ENCODE measurements at regions not wholly inside any gene's neighbourhood (a gene's known extent, or its start where the extent isn't known, plus 50 kb on each side); places are given as distances from the start of the nearest gene placed in this dataset.

DNA sequence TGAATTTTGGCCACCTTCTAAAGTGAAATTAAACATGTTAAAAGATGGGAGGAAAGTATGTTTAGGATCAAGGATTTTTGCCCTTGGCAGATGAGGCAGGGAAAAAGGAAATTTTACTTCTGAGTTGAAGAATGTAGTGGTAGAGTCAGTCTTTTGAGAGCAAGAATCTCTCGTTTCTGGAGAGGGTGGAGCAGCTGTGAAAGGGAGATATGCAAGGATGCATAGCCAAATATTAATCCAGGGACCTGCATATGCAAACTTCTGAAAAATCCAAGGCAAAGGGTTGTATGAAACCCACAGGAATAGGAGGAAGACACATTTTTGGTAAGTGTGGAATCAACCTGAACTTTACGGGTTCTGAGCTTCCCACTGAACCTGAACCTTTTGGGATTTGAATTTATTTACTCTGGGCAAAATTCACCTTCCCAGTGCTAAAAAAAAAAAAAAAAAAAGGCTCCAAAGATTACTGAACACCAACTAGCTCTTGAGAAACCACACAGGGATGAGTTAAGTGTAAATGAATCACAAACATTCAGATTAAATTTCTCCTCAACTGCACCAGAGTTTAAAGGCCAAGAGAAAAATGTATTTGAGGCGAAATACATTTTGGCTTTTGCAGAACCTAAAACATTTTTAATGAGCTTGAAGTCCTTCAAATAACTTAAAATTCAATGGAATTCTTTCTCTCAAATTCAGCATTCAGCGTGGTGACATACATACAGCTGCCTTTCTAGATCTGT is 187.1 kb upstream of the CDKN3 start:
- DNase-seq (ENCODE audit: low spot score): peak; percentile 39

DNA sequence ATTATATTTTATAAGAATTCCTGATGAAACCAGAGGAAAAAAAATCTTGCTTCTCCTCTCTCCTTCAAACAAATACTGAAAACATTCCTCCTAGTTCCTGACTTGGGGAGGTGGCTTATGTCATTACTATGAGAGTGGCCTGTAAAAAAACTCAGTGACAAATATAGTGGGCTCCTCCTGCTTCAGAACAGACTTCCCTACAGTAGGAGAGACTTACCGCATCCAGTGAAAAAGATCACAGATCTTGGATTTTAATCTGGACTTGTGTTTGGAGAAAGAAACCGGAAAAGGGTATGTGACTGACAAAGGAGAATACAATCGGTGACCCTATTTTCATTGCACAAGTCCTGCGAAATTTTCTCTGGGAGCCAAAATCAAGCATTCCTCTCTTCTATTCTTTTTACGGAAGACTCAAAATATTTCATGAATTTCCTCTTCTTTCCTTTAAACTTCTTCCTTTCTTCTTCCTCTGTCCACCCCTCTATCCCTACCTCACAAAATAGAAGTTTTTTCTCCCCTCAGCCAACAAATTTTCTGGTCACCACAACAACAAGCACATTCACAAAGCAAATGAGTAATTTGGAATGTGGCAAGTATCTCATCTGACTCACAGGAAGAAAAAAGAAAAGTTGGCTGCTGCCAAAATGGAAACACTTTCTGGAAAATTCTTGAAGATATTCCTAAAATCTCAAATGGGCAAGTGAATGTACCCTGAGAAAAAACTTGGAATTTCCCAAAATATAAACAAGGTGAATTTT is 185.1 kb upstream of the CDKN3 start:
- DNase-seq (ENCODE audit: low spot score): peak; percentile 70

DNA sequence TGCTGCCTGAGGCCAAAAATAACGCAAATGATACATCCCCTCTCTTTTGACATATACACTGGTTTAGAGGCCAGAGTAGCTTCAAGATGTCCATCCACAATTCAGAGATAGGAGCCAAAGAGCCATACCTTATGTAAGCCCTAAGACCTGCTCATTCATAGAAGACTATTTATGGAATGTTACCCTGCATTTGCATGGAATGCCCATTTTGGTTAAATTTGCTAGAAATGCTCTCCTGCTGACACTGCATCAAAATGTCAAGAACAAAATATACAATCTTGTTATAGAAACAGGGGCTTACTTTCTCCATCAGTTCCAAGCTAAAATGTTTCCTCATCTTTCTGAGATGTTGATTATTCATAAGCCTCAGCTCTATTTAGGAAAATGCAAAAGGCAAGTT is 183.3 kb upstream of the CDKN3 start:
- no peak for DNase-seq (ENCODE audit: low spot score)

DNA sequence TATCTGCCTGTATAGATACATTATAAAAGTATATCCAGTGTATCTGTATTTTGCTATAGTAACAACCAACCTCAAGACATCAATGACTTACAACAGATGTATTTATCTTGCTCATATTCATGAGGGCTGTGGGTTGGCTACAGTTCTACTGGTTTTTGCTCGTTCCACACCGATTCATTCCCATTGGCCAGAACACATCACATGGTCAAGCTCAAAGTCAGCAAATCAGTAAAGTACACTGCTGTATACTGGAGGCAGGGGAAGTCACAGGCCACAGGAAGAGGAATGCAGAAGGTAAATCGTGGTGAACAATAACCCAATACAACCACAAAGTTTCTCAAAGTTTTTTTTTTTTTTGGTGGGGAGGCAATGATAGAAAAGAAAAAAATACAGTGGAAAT is 180.0 kb upstream of the CDKN3 start:
- DNase-seq (ENCODE audit: low spot score): no peak

DNA sequence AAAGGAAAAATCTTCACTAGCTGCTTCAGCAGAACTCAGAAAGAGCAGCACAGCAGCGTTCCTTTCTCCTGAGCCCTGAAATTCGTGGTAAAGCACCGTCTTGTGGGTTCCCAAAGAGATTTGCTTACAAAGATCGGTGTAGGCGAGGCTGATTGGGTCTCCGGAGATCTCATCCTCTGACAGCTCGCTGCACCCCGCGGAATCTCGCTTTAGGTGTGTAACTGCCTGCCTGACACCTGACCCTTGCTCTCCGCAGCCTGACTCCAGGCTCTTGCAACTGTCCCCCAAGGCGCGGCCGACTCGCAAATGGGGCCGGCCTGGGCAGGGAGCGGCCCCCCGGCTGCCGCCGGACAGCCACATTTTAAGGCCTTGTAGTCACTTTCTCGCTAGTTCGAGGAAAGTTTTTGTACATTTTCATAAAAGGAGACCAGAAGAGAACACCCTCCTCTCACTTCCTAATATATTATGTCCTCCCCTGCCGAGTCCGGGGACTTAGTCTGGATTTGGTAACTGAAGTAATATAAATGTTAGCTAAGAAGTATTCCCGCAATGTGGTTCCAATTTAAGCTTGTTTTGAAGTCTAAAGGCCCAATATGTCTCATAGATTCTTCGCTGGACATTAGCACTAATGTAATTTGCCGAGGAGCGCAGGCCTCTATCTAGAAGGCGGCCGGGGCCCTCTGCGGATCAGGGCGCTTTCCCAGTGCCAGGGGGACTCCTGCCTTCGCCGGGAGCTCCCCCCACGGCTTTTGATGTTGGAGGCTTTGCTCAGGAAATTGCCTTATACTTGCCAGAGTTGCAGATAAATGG is 177.3 kb upstream of the CDKN3 start:
- no peak for DNase-seq (ENCODE audit: low spot score)

DNA sequence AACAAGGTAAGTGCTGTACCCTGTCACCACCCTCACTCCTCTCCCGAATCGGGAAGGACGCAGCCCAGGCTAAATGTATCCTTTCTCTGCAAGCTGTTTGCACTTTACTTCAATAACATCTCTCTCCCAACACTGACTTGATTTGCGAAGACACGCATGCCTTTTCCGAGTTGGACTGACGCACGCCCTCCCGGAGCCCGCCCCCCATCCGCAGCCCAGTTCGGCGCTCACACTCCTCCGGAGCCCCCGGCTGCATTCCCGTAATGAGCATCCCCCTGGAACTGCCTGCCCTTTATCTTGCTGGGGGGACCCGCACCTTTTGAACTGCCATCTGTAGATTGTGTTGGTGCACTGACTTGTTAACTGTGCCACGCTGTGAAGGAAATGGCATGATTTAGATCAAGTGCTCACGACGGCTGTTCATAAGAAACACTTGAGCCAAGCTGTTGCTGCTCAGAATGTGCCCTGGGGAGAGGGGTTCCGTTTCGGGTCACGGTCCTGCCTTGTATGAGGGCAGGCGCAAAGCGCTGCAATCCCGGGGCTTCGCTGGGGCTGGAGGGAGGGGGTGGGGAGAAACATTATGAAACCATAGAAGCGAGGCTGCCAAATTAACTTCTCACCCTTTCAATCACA is 176.6 kb upstream of the CDKN3 start:
- DNase-seq (ENCODE audit: low spot score): peak; percentile 45

DNA sequence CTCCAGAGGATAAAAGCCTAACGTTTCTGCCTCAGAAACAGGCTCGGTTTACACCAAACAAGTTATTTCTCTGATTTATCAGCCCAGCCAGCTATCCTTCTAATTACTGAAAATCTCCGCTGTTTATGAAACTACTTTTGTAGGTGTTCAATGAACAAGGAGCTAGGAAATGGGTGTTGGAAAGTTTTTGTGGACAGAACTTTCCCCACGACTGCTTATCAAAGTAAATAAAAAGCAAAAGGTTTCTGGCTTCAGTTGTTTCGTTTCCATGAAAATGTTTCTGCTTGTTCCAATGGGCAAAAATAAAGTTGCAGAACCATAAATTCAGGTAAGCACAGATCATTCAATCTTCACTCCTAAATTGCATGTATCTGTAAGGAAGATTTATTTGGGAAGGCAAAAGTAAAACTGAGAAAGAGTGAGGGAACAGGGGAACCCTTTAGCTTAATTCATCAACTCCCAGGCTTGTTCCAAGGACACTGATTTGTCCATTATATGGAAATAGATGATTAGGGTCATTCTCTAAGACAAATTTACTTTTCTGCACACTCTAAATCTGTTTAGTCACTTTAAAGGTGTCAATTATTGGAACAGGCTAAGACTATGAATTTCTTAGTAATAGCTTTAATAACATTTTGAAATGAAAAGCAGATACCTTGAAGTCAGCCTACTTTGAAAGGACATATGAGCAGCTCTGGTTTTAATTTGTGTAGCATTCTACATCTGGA is 175.9 kb upstream of the CDKN3 start:
- no peak for DNase-seq (ENCODE audit: low spot score)

DNA sequence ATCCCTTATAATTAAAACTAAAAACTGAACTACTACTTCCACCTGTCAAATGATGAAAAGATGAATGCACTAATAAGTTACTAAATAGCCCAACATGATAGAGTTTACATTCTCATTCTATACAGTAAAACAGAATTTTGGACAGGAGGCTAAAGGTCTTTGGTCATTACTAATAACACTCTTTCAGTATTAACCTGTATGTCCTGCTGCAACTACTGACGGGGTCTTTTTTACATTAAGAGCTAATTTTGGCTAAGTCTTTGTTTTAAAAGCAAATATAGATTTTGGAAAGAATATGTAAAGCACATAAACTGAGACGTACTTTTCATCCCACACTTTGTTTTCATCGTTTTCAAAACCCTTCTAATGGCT is 175.4 kb upstream of the CDKN3 start:
- DNase-seq (ENCODE audit: low spot score): no peak

DNA sequence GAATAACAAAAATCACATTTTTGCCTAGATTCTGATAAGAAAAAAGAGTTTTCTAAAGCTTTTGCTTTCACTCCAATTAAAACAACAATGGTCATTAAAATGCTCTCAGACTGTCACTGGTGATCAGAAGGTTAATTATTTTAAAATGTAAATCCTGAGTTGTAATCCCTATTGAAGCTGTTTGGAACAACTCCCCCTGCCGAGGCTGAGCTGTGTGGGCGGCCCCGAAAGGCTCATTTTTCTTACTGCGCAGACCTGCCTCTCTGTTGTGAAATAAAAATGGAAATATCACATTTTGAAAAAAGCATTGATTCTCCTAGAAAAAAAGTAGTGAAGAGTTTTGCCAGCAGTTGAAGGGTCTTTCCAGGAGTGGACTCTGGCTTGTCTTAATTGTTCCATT is 174.8 kb upstream of the CDKN3 start:
- no peak for DNase-seq (ENCODE audit: low spot score)

DNA sequence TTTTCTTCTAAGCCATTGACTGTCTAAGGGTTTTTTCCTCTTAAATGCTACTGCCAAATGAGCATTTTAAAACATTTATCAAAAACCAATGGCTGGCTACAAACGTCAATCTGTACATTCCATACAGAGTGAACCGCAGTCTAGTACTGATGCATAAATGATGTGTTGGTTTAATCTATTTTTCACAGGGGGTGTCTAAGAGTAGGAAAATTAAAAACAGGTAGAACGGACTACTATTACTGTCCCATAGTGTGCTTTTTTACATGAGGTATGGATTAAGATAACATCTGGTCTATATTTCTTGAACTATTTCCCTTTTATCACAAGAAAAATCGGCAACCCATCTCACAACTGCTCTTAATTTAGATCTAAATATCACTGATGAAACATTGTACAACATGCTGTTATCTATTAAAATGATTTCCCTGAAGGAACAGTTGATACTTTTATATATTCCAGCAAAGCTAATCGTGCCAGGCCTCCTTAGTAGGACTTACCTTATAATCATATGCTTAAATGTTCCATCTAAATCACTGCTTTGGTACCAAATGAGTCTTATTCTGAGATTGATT is 172.9 kb upstream of the CDKN3 start:
- no peak for DNase-seq (ENCODE audit: low spot score)

DNA sequence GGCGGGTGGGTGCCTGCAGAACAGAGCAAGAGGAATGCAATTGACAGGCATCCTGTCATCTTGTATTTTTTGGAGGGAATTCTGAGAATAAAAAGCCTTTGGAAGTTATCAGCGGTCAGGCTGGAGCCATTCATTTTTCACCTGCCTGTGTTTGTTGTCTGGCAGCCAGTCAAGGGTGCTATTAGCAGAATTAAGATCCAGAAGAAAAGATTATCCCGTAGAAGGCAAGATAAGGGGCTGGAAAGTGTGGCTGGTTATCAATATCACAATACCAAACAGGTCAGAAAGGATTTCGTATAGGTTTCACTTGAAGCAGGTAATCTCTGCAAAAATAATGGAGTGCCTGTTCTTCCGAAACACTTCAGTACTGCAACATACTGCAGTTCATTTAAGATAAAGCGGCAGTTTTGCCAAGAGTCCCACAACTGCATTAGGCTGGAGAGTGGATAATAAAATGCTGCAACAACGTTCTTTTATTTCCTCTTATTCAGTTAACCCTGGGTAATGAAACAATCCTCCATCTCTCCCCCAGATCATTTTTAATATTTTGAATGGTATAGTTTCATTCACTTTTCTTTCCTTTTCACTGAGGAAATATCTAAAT is 171.2 kb upstream of the CDKN3 start:
- no peak for DNase-seq (ENCODE audit: low spot score)

DNA sequence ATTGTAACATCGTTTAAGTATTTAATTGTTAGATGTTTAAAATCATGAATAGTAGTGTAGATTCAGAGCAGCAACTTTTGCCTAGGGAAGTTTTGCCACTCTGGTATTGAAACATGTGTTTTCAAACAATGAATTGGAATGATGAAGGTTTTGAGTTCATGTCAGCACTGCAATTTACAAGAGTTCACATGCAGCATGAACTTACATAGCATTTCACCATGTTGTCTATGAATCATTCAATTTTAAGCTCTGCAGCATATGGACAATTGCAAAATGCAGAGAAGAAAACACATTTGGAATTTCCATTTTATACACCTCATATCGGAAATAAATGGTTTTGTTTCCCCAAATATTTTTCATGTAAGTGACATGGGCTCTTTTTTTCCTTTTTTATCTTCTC is 170.7 kb upstream of the CDKN3 start:
- DNase-seq (ENCODE audit: low spot score): peak; percentile 27

DNA sequence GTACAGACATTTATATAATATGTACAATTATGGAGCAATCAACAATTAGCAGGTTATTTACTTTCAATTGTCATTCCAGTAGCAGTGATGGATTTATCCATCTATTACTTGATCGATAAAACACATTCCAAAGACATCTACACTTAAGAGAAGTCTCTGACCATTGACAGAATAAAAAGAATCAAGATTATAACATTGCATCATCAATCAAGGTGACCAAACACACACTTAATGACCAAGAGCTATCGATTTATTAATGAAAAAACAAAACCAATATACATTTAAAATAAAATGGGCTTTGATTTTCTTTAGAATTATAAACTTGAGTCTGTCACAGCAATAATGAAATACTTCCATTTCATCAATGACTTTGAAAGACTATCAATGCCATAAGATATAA is 170.2 kb upstream of the CDKN3 start:
- no peak for DNase-seq (ENCODE audit: low spot score)

DNA sequence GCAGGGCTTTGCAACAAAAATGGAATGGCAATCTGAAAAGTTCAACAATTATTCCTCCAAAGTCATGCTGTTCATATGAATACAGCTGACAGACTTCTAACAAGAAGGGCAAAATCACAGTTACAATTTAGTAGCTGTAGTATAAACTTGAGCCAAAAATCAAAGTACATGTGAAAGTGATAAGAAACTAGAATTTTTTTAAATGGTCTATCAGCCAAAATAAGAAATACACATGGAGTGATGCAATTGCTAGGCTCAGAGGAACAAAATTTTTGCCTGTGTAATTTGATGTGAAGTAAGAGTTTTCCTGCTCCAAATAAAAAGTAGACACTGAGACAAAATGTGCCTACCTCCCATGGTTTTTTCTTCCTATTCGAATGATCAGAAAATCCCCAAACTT is 167.7 kb upstream of the CDKN3 start:
- DNase-seq (ENCODE audit: low spot score): no peak

DNA sequence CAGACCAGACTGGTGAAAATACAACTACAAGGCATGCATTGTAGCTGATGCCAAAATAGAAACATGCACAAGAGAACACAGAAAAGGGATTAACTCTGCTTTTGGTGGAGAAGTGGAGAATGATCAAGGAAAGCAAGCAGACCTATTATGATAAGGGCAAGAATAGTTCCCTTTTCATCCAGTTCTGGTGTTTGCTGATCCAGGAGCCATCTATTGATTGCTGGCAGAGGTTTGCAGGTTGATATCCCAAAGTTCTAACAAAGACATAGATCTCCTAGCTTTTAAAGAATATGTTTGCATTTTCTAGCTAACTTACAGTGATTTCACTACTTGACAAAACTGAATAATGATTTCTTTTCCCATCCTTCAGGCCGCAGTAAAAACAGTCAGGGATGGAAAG is 166.2 kb upstream of the CDKN3 start:
- no peak for DNase-seq (ENCODE audit: low spot score)

DNA sequence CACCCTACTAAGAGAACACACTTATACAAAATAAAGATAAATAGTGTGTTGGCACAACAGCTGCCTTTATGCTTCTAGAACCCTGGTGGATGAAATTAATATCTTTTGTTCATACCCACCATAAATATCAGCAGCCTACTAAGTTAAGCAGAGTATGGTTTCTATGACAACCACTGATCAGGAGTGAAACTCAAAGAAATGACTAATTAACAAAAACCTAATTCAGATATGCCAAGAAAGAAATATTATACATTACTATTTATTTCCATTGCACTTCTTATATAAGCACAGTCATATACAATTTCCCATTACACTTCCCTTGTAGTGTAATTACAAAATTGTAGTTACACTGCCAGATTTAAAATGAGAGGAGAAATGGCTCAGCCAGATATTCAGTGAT is 164.1 kb upstream of the CDKN3 start:
- DNase-seq (ENCODE audit: low spot score): no peak

DNA sequence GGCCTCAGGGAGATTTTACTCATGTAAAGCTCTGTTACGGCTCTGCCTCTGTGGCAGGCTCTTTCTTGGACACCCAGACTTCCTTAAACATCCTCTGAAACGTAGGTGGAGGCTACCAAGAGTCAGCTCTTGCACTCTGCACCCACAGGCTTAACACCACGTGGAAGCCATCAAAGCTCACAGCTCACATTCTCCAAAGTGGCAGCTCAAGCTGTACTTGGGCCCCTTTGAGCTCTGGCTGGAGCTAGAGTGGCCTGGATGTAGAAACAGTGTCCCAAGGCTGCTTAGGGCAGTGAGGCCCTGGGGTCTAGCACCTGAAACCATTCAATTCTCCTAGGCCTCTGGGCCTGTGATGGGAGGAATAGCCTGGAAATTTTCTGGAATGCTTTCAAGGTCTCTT is 155.3 kb upstream of the CDKN3 start:
- DNase-seq (ENCODE audit: low spot score): no peak

DNA sequence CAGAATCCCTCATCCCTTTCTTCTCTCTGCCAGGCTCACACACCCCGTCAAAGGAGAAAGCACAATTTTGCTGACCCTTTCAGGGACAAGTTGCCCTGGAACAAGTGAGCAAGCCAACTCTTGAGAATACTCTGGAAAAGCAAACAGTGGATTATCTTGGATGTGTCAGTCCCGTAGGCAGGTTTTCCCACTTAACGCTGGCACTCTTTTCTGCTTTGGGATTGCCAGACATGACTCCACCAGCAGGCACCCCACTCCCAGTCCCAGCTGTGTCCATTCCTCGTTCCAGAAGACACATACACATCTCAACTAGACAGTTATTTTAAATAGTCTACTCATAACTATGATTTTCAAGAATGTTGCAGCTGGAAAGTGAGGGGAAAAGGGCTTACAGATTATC is 145.5 kb upstream of the CDKN3 start:
- DNase-seq (ENCODE audit: low spot score): peak; percentile 52

DNA sequence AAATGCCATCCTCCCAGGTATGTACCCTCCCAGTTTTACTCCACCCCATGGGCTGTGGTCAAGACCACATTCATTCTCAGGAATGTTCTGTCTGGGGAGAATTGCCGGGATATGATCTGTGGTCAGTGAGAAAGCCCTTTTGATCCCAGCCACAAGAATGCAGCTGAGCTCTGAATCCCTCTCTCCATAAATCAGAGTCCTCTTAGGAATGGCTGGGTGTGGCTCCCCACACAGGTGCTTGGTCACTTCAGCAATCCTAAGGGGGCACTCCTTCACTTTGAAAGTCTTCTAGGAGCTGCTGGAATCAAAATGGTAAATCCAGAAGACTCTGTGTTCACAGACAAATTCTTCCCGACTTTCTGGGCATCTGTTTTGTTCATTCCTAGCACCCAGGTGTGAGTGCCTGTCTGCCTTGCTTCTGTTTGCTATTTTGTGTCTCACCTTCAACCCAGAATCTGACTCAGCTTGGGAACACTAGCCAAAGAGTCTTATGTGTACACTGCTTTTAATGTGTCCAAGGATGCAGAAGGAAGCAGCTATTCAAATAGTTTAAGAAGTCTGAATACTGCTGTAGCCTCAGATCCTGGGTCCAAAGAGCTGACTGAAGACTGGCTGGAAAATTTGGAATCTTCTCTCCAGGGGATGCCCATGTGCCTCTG is 144.6 kb upstream of the CDKN3 start:
- peak; percentile 84 for DNase-seq (ENCODE audit: low spot score)

DNA sequence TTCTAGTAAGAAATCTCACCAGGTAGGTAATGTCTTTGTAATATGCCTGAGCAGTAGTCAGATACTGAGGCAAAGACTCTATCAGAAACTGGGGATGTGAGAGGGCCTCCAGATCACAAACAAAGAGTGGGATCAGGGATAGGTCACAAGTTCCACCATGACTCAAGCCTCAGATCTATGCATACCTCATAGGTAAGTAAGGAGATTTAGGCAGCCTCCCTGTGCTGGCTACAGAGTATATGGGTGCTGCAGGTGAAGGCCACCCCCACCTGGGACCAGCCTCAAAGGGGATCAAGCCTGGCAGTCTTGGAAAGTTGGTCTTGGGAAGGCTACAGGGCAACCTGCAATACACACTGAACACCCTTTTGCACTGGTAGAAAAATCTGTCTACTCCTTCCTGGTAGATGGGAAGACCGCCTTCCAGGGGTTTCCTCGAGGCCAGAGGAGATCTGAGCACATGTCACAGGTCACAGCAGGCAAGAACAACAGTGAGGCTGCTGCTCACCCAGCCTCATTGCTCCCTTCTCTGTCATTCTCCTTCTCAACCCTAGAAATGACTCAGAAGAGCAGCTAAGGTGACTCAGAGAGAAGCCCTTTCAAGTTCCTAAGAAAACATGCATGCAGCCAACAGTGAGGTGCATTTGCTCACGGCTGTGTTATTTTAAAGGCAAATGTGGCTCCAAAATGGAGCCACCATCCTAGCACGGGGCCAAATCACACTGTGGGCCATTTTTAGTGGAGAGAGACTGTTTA is 143.4 kb upstream of the CDKN3 start:
- DNase-seq (ENCODE audit: low spot score): peak; percentile 73

Data from GM03348 (cell line).